ENCODE measurements at regions not wholly inside any gene's neighbourhood (a gene's known extent, or its start where the extent isn't known, plus 50 kb on each side); places are given as distances from the start of the nearest gene placed in this dataset.

DNA sequence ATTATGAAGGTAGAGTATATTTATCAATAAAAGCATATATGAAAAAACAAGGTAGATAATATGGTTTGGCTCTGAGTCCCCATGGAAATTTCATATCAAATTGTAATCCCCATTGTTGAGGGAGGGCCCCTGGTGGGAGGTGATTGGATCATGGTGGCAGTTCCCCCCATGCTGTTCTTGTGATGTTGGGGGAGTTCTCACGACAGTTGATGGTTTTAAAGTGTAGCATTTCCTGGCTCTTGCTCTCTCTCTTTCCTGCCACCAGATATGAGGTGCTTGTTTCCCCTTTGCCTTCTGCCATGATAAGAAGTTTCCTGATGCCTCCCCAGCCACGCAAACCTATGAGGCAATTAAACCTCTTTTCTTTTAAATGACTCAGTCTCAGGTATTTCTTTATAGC is 260.4 kb downstream of the PPARGC1A start:
- WGBS, 2 donors, result 21 to 33% methylated on average over 2 of the region's 2 CpGs
- DNase-seq, result no peak
- ATAC-seq (ENCODE audit: low FRiP score in 2 of 2), result no peak
- H3K9me3 ChIP-seq, result peaks cover 0 to 1% (median 0%) of the 10 kb centered on the region in 4 donors
- H3K27ac ChIP-seq, result no peak overlapping the region
- no peaks in the 10 kb centered on the region for H3K36me3 ChIP-seq
- no peak for TF ChIP-seq EP300 (IDR thresholded peaks at IDR 0.05)
- TF ChIP-seq, protein P1, sequence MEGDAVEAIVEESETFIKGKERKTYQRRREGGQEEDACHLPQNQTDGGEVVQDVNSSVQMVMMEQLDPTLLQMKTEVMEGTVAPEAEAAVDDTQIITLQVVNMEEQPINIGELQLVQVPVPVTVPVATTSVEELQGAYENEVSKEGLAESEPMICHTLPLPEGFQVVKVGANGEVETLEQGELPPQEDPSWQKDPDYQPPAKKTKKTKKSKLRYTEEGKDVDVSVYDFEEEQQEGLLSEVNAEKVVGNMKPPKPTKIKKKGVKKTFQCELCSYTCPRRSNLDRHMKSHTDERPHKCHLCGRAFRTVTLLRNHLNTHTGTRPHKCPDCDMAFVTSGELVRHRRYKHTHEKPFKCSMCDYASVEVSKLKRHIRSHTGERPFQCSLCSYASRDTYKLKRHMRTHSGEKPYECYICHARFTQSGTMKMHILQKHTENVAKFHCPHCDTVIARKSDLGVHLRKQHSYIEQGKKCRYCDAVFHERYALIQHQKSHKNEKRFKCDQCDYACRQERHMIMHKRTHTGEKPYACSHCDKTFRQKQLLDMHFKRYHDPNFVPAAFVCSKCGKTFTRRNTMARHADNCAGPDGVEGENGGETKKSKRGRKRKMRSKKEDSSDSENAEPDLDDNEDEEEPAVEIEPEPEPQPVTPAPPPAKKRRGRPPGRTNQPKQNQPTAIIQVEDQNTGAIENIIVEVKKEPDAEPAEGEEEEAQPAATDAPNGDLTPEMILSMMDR (IDR thresholded peaks at IDR 0.05), result no peak
- no peaks in the 10 kb centered on the region for H3K4me1 ChIP-seq
- H3K27me3 ChIP-seq, result no peaks in the 10 kb centered on the region
- no peak overlapping the region for H3K4me3 ChIP-seq

DNA sequence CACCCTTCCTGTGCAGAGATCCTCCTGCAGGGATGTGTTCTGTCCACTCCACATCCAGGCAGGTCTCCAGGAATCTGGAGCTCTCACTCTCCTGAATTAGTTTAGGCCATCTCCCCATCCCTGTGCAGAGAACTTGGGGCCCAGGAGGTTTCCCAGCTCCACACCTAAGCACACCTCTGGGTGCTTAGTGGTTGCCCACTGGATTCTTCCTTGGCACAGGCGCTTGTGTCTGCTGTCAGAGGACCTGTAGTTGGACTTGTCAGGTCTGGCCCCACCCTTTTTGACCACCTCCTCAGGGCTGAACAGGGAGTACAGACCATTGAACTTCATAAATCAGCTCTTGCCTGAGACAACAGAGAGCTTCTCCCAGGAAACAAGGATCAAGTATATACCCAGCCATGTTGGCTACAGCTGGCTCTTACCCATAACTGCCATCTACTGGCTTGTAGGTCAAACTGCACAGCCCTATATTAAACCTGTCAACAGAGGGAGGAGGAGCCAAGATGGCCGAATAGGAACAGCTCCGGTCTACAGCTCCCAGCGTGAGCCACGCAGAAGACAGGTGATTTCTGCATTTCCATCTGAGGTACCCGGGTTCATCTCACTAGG is 275.5 kb downstream of the PPARGC1A start:
- Histone ChIP-seq H3K9me3 (no peaks in the 10 kb centered on the region), H3K27ac (no peak overlapping the region), H3K36me3 (no peaks in the 10 kb centered on the region), H3K4me1 (no peaks in the 10 kb centered on the region), H3K27me3 (no peaks in the 10 kb centered on the region), H3K4me3 (no peak overlapping the region)
- WGBS, 2 donors, result 80% methylated on average over 3 to 5 of the region's 6 CpGs
- TF ChIP-seq, protein P1 (IDR thresholded peaks at IDR 0.05), result peak in 4 of 6 experiments; percentile 17 to 65 (median 51)
- TF ChIP-seq POLR2AphosphoS5 (IDR thresholded peaks at IDR 0.05) (no peak), POLR2A (IDR thresholded peaks at IDR 0.05) (no peak), EP300 (IDR thresholded peaks at IDR 0.05) (no peak)
- DNase-seq, result peak in 1 of 2 donors; percentile 32
- peak; percentile 53 to 71 for ATAC-seq (ENCODE audit: low FRiP score in 2 of 2)

DNA sequence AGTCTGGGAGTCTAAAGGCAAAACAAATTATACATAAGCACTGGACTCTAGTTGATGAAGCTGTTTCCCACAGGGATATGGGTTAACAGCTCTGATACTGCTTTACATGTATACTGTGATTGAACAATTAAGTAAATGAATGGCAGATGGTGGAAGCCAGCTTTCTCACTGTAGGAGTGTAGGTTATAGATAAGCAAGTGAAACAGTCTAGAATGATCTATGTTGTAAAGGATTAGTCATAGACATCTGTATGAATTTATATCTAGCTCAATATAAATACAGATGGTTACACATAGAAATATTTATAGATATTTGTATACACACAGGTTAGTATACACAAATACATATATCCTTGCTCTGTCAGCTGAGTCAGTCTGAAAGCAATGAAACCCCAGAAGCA is 276.1 kb downstream of the PPARGC1A start:
- no peaks in the 10 kb centered on the region for H3K36me3 ChIP-seq
- H3K4me1 ChIP-seq, result no peaks in the 10 kb centered on the region
- no peak overlapping the region for H3K4me3 ChIP-seq
- DNase-seq, result no peak
- no peaks in the 10 kb centered on the region for H3K9me3 ChIP-seq
- TF ChIP-seq POLR2A (IDR thresholded peaks at IDR 0.05), result no peak
- TF ChIP-seq POLR2AphosphoS5 (IDR thresholded peaks at IDR 0.05), result no peak
- TF ChIP-seq, protein P1 (IDR thresholded peaks at IDR 0.05), result no peak
- TF ChIP-seq EP300 (IDR thresholded peaks at IDR 0.05), result no peak
- H3K27ac ChIP-seq, result no peak overlapping the region
- H3K27me3 ChIP-seq, result no peaks in the 10 kb centered on the region
- ATAC-seq (ENCODE audit: low FRiP score in 2 of 2), result no peak

DNA sequence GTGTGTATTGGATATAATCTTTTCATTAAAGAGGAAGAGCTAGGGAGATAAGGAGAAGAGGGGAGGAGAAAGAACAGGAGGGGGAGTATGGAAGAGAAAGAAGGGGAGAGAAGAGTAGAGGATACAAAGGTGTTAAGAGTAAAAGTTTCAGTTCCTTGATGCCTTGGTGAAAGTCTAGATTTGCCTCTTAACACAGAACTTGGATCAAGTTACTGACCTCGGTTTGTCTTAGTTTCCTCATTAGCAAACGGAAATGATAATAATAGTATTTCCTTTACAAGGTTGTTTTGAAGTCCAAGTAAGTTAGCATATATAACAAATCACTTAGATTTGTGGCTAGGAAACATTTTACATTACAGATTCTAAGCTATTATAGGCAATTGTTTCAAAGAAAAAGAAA is 287.1 kb downstream of the PPARGC1A start:
- Histone ChIP-seq H3K4me3 (no peak overlapping the region), H3K4me1 (no peaks in the 10 kb centered on the region), H3K36me3 (no peaks in the 10 kb centered on the region), H3K27me3 (no peaks in the 10 kb centered on the region), H3K27ac (no peak overlapping the region), H3K9me3 (no peaks in the 10 kb centered on the region)
- DNase-seq (no peak), ATAC-seq (ENCODE audit: low FRiP score in 2 of 2) (no peak)
- TF ChIP-seq POLR2A (IDR thresholded peaks at IDR 0.05), result no peak
- no peak for TF ChIP-seq POLR2AphosphoS5 (IDR thresholded peaks at IDR 0.05)
- no peak for TF ChIP-seq EP300 (IDR thresholded peaks at IDR 0.05)
- TF ChIP-seq, protein P1 (IDR thresholded peaks at IDR 0.05), result no peak
- 52 to 57% methylated on average over 2 of the region's 2 CpGs for WGBS, 2 donors

DNA sequence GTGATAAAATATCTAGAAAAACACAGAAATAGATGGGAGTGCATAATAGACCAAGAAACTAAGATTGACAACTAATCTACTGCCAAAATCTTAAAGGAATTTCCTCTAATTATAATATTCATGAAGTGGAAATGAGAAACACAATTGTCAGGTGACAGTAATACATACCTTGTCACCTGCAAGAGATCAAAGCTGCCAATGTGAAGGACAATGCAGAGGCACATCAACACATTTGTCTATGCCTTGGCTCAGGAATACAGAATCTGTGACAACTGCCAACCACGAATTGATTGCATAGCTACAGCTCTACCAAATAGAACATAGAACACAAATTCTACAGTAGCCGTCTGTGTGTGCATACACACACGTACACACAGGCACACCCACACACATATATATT is 295.7 kb downstream of the PPARGC1A start:
- ATAC-seq (ENCODE audit: low FRiP score in 2 of 2), result no peak
- H3K4me1 ChIP-seq, result no peaks in the 10 kb centered on the region
- peaks cover 0 to 7% (median 1%) of the 10 kb centered on the region in 4 donors for H3K9me3 ChIP-seq
- H3K36me3 ChIP-seq, result no peaks in the 10 kb centered on the region
- no peak overlapping the region for H3K4me3 ChIP-seq
- no peak for DNase-seq
- 75 to 81% methylated on average over 3 of the region's 3 CpGs for WGBS, 2 donors
- H3K27me3 ChIP-seq, result no peaks in the 10 kb centered on the region
- no peak overlapping the region for H3K27ac ChIP-seq
- TF ChIP-seq EP300 (IDR thresholded peaks at IDR 0.05), result no peak
- no peak for TF ChIP-seq POLR2A (IDR thresholded peaks at IDR 0.05)
- TF ChIP-seq POLR2AphosphoS5 (IDR thresholded peaks at IDR 0.05), result no peak
- TF ChIP-seq, protein P1 (IDR thresholded peaks at IDR 0.05), result no peak
